HG02943 (cell line): ENCODE measurements at regions not wholly inside any gene's neighbourhood (a gene's known extent, or its start where the extent isn't known, plus 50 kb on each side); places are given as distances from the start of the nearest gene placed in this dataset.
"Not testable (repeated sequence)": the region's sequence is repeated elsewhere in the genome, so short reads cannot be mapped to it uniquely, and the experiment has no call there.

ENCODE experiments used
- ATAC-seq: cut with Tn5 transposase; IDR thresholded peaks from one replicate; pipeline ENCODE4 v1.9.1; 2021; ENCODE audit warnings: mild to moderate bottlenecking, low read depth, moderate library complexity; ENCODE audit not compliant: unreplicated experiment

GRCh38 chr4:72887152-72887551, 182.4 kb downstream of the COX18 start:
- ATAC-seq, result no peak

GRCh38 chr4:72886602-72887001, 182.9 kb downstream of the COX18 start:
- ATAC-seq, result no peak

- not testable (repeated sequence) for ATAC-seq
Observed at GRCh38 chr4:72884225-72884624, 185.3 kb downstream of the COX18 start.

GRCh38 chr4:72876946-72877345, 192.6 kb downstream of the COX18 start:
- ATAC-seq, result no peak

- no peak for ATAC-seq
Observed at GRCh38 chr4:72875545-72875944, 194.0 kb downstream of the COX18 start.

- ATAC-seq, result no peak
Observed at GRCh38 chr4:72875138-72875537, 194.4 kb downstream of the COX18 start.

- no peak for ATAC-seq
Observed at GRCh38 chr4:72864898-72865297, 204.6 kb downstream of the COX18 start.

- not testable (repeated sequence) for ATAC-seq
Observed at GRCh38 chr4:72864277-72864676, 205.2 kb downstream of the COX18 start.

GRCh38 chr4:72860766-72861165, 208.8 kb downstream of the COX18 start:
- no peak for ATAC-seq

GRCh38 chr4:72858328-72858727, 211.2 kb downstream of the COX18 start:
- ATAC-seq, result no peak

GRCh38 chr4:72857787-72858186, 211.7 kb downstream of the COX18 start:
- no peak for ATAC-seq

- no peak for ATAC-seq
Observed at GRCh38 chr4:72857216-72857615, 212.3 kb downstream of the COX18 start.

- no peak for ATAC-seq
Observed at GRCh38 chr4:72846280-72847111, 223.0 kb downstream of the COX18 start.

- ATAC-seq, result no peak
Observed at GRCh38 chr4:72843466-72843865, 226.1 kb downstream of the COX18 start.

- ATAC-seq, result no peak
Observed at GRCh38 chr4:72842323-72842722, 227.2 kb downstream of the COX18 start.

GRCh38 chr4:72840166-72840565, 229.3 kb downstream of the COX18 start:
- not testable (repeated sequence) for ATAC-seq

- no peak for ATAC-seq
Observed at GRCh38 chr4:72828864-72829263, 240.7 kb downstream of the COX18 start.

GRCh38 chr4:72827968-72828367, 241.5 kb downstream of the COX18 start:
- ATAC-seq, result no peak

GRCh38 chr4:72820107-72820506, 249.4 kb downstream of the COX18 start:
- ATAC-seq, result no peak

GRCh38 chr4:72817012-72817411, 248.0 kb upstream of the ADAMTS3 start:
- no peak for ATAC-seq

GRCh38 chr4:72814241-72814640, 245.2 kb upstream of the ADAMTS3 start:
- no peak for ATAC-seq

GRCh38 chr4:72809208-72809607, 240.2 kb upstream of the ADAMTS3 start:
- no peak for ATAC-seq
